ENCODE measurements at regions not wholly inside any gene's neighbourhood (a gene's known extent, or its start where the extent isn't known, plus 50 kb on each side); places are given as distances from the start of the nearest gene placed in this dataset.

DNA sequence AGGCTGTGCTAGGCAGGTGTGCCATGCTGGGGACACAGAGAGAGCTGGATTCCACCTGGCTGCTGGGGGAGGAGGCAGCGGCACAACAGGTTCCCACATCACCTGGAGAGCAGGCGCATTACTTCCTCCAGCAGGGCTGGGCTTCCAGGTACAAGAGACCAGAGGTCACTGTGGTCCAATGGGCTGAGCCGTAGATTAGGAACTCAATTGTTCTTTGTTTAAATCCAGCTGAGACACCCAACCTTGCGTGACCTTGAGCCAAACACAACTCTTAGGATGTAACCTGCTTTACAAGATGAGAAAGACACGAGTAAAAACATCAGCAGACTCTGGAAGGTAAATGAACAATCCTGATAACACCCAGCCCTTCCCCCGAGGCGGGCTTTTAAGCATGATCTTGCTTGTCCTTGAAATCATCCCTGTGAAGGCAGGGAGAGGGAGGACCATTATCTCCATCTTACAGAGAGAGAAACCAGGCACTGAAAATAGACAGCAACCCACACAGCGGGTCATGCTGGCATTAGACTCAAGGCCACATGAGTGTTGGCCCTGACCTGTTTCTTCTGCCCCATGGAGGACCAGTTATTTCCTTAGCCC is 216.5 kb upstream of the RREB1 start (continued):
- no peak for TF ChIP-seq ZBTB8A (IDR thresholded peaks at IDR 0.05; ENCODE audit: partially characterized antibody)
- TF ChIP-seq, protein P1, sequence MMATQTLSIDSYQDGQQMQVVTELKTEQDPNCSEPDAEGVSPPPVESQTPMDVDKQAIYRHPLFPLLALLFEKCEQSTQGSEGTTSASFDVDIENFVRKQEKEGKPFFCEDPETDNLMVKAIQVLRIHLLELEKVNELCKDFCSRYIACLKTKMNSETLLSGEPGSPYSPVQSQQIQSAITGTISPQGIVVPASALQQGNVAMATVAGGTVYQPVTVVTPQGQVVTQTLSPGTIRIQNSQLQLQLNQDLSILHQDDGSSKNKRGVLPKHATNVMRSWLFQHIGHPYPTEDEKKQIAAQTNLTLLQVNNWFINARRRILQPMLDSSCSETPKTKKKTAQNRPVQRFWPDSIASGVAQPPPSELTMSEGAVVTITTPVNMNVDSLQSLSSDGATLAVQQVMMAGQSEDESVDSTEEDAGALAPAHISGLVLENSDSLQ (IDR thresholded peaks at IDR 0.05), result no peak
- no peak for TF ChIP-seq TAF1 (IDR thresholded peaks at IDR 0.05; ENCODE audit: control insufficient read depth, extremely low read depth, insufficient read depth, low read length, severe bottlenecking)
- TF ChIP-seq XRCC4 (IDR thresholded peaks at IDR 0.05; ENCODE audit: extremely low read depth, insufficient read depth, insufficient read length), result no peak
- no peak for TF ChIP-seq RHOXF2B (CRISPR knock-in tag; conservative IDR thresholded peaks at IDR 0.05)
- TF ChIP-seq TBL1XR1 (IDR thresholded peaks at IDR 0.05; ENCODE audit: low read length in 2 of 2), result no peak
- TF ChIP-seq, protein P2, sequence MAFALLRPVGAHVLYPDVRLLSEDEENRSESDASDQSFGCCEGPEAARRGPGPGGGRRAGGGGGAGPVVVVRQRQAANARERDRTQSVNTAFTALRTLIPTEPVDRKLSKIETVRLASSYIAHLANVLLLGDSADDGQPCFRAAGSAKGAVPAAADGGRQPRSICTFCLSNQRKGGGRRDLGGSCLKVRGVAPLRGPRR (CRISPR knock-in tag; IDR thresholded peaks at IDR 0.05), result no peak
- no peak for TF ChIP-seq ZC3H4 (CRISPR knock-in tag; IDR thresholded peaks at IDR 0.05; ENCODE audit: borderline replicate concordance)
- no peak for TF ChIP-seq CHCHD3 (CRISPR knock-in tag; IDR thresholded peaks at IDR 0.05)
- no peak for TF ChIP-seq ZBTB1 (CRISPR knock-in tag; IDR thresholded peaks at IDR 0.05; ENCODE audit: borderline replicate concordance, low read depth)
- TF ChIP-seq, protein P3, sequence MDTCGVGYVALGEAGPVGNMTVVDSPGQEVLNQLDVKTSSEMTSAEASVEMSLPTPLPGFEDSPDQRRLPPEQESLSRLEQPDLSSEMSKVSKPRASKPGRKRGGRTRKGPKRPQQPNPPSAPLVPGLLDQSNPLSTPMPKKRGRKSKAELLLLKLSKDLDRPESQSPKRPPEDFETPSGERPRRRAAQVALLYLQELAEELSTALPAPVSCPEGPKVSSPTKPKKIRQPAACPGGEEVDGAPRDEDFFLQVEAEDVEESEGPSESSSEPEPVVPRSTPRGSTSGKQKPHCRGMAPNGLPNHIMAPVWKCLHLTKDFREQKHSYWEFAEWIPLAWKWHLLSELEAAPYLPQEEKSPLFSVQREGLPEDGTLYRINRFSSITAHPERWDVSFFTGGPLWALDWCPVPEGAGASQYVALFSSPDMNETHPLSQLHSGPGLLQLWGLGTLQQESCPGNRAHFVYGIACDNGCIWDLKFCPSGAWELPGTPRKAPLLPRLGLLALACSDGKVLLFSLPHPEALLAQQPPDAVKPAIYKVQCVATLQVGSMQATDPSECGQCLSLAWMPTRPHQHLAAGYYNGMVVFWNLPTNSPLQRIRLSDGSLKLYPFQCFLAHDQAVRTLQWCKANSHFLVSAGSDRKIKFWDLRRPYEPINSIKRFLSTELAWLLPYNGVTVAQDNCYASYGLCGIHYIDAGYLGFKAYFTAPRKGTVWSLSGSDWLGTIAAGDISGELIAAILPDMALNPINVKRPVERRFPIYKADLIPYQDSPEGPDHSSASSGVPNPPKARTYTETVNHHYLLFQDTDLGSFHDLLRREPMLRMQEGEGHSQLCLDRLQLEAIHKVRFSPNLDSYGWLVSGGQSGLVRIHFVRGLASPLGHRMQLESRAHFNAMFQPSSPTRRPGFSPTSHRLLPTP (IDR thresholded peaks at IDR 0.05; ENCODE audit: borderline replicate concordance, extremely low read depth, insufficient read length), result no peak
- TF ChIP-seq, protein P4, sequence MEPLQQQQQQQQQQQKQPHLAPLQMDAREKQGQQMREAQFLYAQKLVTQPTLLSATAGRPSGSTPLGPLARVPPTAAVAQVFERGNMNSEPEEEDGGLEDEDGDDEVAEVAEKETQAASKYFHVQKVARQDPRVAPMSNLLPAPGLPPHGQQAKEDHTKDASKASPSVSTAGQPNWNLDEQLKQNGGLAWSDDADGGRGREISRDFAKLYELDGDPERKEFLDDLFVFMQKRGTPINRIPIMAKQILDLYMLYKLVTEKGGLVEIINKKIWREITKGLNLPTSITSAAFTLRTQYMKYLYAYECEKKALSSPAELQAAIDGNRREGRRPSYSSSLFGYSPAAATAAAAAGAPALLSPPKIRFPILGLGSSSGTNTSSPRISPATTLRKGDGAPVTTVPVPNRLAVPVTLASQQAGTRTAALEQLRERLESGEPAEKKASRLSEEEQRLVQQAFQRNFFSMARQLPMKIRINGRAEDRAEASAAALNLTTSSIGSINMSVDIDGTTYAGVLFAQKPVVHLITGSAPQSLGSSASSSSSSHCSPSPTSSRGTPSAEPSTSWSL (CRISPR knock-in tag; IDR thresholded peaks at IDR 0.05; ENCODE audit: borderline replicate concordance), result no peak
- TF ChIP-seq FOXJ3 (CRISPR knock-in tag; IDR thresholded peaks at IDR 0.05), result no peak
- no peak for TF ChIP-seq PTTG1 (tag; IDR thresholded peaks at IDR 0.05; ENCODE audit: low read depth)
- no peak for TF ChIP-seq ARID1B (IDR thresholded peaks at IDR 0.05)
- TF ChIP-seq ZFPM2 (CRISPR knock-in tag; IDR thresholded peaks at IDR 0.05), result no peak

Data from K562 (cell line).